DOHH2 (cell line): ENCODE measurements at regions not wholly inside any gene's neighbourhood (a gene's known extent, or its start where the extent isn't known, plus 50 kb on each side); places are given as distances from the start of the nearest gene placed in this dataset.

ENCODE experiments used
- EZH2phosphoT487 ChIP-seq: fragments of 200-600 bp; sonication (generic); IDR thresholded peaks from 2 replicates; pipeline ENCODE4 v1.6.1; 2017; ENCODE audit warnings: borderline replicate concordance, mild to moderate bottlenecking, antibody characterized with exemption, low read length, moderate library complexity, mixed read lengths
- TF ChIP-seq, protein P1 (sequence below): fragments of 200-600 bp; sonication (generic); IDR thresholded peaks from one replicate; pipeline ENCODE4 v1.5.1; 2014; ENCODE audit warnings: antibody characterized with exemption, mild to moderate bottlenecking, low read depth, low read length; ENCODE audit not compliant: poor library complexity, severe bottlenecking

DNA sequence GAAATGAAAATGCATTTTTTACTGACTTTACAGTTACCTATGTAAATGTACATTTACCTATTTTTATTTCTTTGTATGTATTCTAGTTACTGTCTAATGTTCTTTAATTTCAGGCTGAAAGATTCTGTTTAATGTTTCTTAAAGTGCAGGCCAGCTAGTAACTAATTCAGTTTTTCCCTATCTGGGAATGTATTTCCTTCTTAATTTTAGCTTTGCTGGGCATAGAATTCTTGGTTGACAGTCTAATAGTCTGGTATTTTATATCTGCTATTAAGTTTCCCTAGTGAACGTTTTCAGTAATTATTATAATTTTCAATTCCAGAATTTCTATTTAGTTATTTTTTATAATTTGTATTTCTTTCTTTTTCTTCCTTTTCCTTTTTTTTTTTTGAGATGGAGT, 186.0 kb upstream of the NOX3 start:
- TF ChIP-seq, protein P1, sequence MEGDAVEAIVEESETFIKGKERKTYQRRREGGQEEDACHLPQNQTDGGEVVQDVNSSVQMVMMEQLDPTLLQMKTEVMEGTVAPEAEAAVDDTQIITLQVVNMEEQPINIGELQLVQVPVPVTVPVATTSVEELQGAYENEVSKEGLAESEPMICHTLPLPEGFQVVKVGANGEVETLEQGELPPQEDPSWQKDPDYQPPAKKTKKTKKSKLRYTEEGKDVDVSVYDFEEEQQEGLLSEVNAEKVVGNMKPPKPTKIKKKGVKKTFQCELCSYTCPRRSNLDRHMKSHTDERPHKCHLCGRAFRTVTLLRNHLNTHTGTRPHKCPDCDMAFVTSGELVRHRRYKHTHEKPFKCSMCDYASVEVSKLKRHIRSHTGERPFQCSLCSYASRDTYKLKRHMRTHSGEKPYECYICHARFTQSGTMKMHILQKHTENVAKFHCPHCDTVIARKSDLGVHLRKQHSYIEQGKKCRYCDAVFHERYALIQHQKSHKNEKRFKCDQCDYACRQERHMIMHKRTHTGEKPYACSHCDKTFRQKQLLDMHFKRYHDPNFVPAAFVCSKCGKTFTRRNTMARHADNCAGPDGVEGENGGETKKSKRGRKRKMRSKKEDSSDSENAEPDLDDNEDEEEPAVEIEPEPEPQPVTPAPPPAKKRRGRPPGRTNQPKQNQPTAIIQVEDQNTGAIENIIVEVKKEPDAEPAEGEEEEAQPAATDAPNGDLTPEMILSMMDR: no peak
- no peak for TF ChIP-seq EZH2phosphoT487
